H1 (cell line): ENCODE measurements at regions not wholly inside any gene's neighbourhood (a gene's known extent, or its start where the extent isn't known, plus 50 kb on each side); places are given as distances from the start of the nearest gene placed in this dataset.

Experiments used
- CTCF ChIA-PET: fragments of 300-600 bp; sonication (Branson Sonifier 250); formaldehyde crosslinking; loops from one replicate; lab custom pipeline; 2021; ENCODE audit not compliant: partially characterized antibody; lab: Charles Lee
- POLR2A ChIA-PET: fragments of 300-600 bp; sonication (Branson Sonifier 250); formaldehyde crosslinking; loops from one replicate; lab custom pipeline; 2021; ENCODE audit warnings: inconsistent platforms; ENCODE audit not compliant: partially characterized antibody; lab: Charles Lee
- DNase-seq, 2 experiments: peaks; one replicate each; pipeline versions ENCODE4 v3.0.0 to v3.0.0-alpha.2; 2010 to 2022; ENCODE audit warnings: low spot score in 2 of 2, low read depth in 1 of 2, mixed read lengths in 1 of 2
- FAIRE-seq: peaks from 2 replicates; lab custom pipeline; 2011; peaks lifted over from hg19 to GRCh38; lab: Jason Lieb, UNC
- H2AFZ ChIP-seq: 2 replicates; pipeline ENCODE4 v1.8.1; 2012; ENCODE audit warnings: low read length, inconsistent platforms
- H2AK5ac ChIP-seq: 2 replicates; pipeline ENCODE4 v1.6.1; 2013; ENCODE audit warnings: low read depth, low read length
- H2BK120ac ChIP-seq: replicated peaks from 2 replicates; pipeline ENCODE3; 2013; ENCODE audit warnings: low read depth, low read length, inconsistent platforms
- H2BK12ac ChIP-seq: 2 replicates; pipeline ENCODE4 v1.6.1; 2013; ENCODE audit warnings: low read depth, low read length
- H2BK15ac ChIP-seq: 2 replicates; pipeline ENCODE4 v1.6.1; 2013; ENCODE audit warnings: low read length
- H2BK20ac ChIP-seq: 2 replicates; pipeline ENCODE4 v1.6.1; 2013; ENCODE audit warnings: low read length
- H2BK5ac ChIP-seq: 2 replicates; pipeline ENCODE4 v1.6.1; 2013; ENCODE audit warnings: low read depth, low read length
- H3K14ac ChIP-seq: 2 replicates; pipeline ENCODE4 v1.6.1; 2013; ENCODE audit warnings: inconsistent platforms; ENCODE audit not compliant: insufficient read length
- H3K18ac ChIP-seq: 2 replicates; pipeline ENCODE4 v1.6.1; 2013; ENCODE audit warnings: low read length; ENCODE audit errors: extremely low read depth
- H3K23ac ChIP-seq: 2 replicates; pipeline ENCODE4 v1.6.1; 2013; ENCODE audit warnings: inconsistent platforms; ENCODE audit not compliant: insufficient read length
- H3K23me2 ChIP-seq: 2 replicates; pipeline ENCODE4 v1.6.1; 2013; ENCODE audit warnings: low read depth, low read length
- H3K27ac ChIP-seq: 2 replicates; pipeline ENCODE4 v1.6.1; 2011; ENCODE audit warnings: low read depth, low read length, inconsistent platforms
- H3K27me3 ChIP-seq, 4 experiments: replicated peaks in 1 of 4; 1 replicate in 1 of 4; 2 replicates in 3 of 4; pipeline versions ENCODE4 v1.6.1 to v1.8.1; 2011 to 2013; ENCODE audit warnings: low read length in 3 of 4, mild to moderate bottlenecking in 3 of 4, inconsistent platforms in 2 of 4, mixed read lengths in 2 of 4, moderate library complexity in 1 of 4; ENCODE audit not compliant: control insufficient read depth in 3 of 4, insufficient read depth in 3 of 4; ENCODE audit errors: extremely low read depth in 1 of 4
- H3K36me3 ChIP-seq, 4 experiments: 2 replicates each; pipeline versions ENCODE4 v1.6.1 to v1.8.1; 2011 to 2013; ENCODE audit warnings: mild to moderate bottlenecking in 4 of 4, low read length in 3 of 4, moderate library complexity in 2 of 4, control low read depth in 1 of 4, inconsistent platforms in 1 of 4; ENCODE audit not compliant: insufficient read depth in 4 of 4, control insufficient read depth in 2 of 4
- H3K4ac ChIP-seq: replicated peaks from 2 replicates; pipeline ENCODE3; 2013; ENCODE audit warnings: low read length, low read depth, mixed read lengths, inconsistent platforms; ENCODE audit not compliant: insufficient read length
- H3K4me1 ChIP-seq, 4 experiments: replicated peaks in 1 of 4; 1 replicate in 1 of 4; 2 replicates in 3 of 4; pipeline versions ENCODE4 v1.6.1 to v1.8.1; 2011 to 2013; ENCODE audit warnings: low read length in 3 of 4, inconsistent platforms in 2 of 4, mixed read lengths in 1 of 4; ENCODE audit not compliant: insufficient read depth in 4 of 4, control insufficient read depth in 3 of 4
- H3K4me2 ChIP-seq, 2 experiments: 2 replicates each; pipeline versions ENCODE4 v1.6.1 to v1.8.1; 2011 to 2013; ENCODE audit warnings: low read depth in 2 of 2, low read length in 2 of 2, control low read depth in 1 of 2, inconsistent platforms in 1 of 2, mild to moderate bottlenecking in 1 of 2; ENCODE audit not compliant: insufficient read depth in 1 of 2
- H3K4me3 ChIP-seq, 4 experiments: fragments of 200-600, 300-600 bp in 1 of 4; sonication (generic), shearing (Covaris generic), sonication (Bioruptor Twin) in 1 of 4; 2 replicates each; pipeline versions ENCODE4 v1.5.1 to v1.8.1; 2011 to 2016; ENCODE audit warnings: low read length in 4 of 4, low read depth in 3 of 4, control low read depth in 2 of 4, inconsistent platforms in 2 of 4, mild to moderate bottlenecking in 2 of 4, mixed read lengths in 1 of 4, moderate library complexity in 1 of 4; ENCODE audit not compliant: insufficient read depth in 2 of 4; ENCODE audit errors: extremely low read depth in 1 of 4
- H3K56ac ChIP-seq: replicated peaks from 2 replicates; pipeline ENCODE3; 2013; ENCODE audit warnings: low read depth, mild to moderate bottlenecking, mixed read lengths, low read length, inconsistent platforms; ENCODE audit not compliant: insufficient read length
- H3K79me1 ChIP-seq: 2 replicates; pipeline ENCODE4 v1.6.1; 2013; ENCODE audit warnings: low read depth, low read length, control low read depth
- H3K79me2 ChIP-seq, 2 experiments: 2 replicates each; pipeline versions ENCODE4 v1.6.1 to v1.8.1; 2012 to 2013; ENCODE audit warnings: low read length in 2 of 2, mild to moderate bottlenecking in 2 of 2, inconsistent platforms in 1 of 2; ENCODE audit not compliant: insufficient read depth in 2 of 2, control insufficient read depth in 1 of 2
- H3K9ac ChIP-seq, 4 experiments: replicated peaks in 1 of 4; 1 replicate in 1 of 4; 2 replicates in 3 of 4; pipeline versions ENCODE4 v1.6.1 to v1.8.1; 2011 to 2013; ENCODE audit warnings: low read depth in 3 of 4, low read length in 3 of 4, control low read depth in 2 of 4, mild to moderate bottlenecking in 2 of 4, moderate library complexity in 2 of 4, inconsistent platforms in 1 of 4; ENCODE audit errors: extremely low read depth in 1 of 4
- H3K9me3 ChIP-seq, 2 experiments: 2 replicates each; pipeline versions ENCODE4 v1.6.1 to v1.8.1; 2012 to 2013; ENCODE audit warnings: mild to moderate bottlenecking in 2 of 2, moderate library complexity in 2 of 2, control low read depth in 1 of 2, inconsistent platforms in 1 of 2, low read depth in 1 of 2, low read length in 1 of 2, mixed read lengths in 1 of 2; ENCODE audit not compliant: insufficient read depth in 2 of 2
- H4K20me1 ChIP-seq, 2 experiments: replicated peaks in 1 of 2; 2 replicates each; pipeline versions ENCODE3 to v1.8.1; 2011 to 2013; ENCODE audit warnings: inconsistent platforms in 2 of 2, low read length in 2 of 2, mild to moderate bottlenecking in 1 of 2; ENCODE audit not compliant: insufficient read depth in 2 of 2, control insufficient read depth in 1 of 2
- H4K5ac ChIP-seq: 2 replicates; pipeline ENCODE4 v1.6.1; 2013; ENCODE audit warnings: low read length, low read depth, mixed read lengths, inconsistent platforms; ENCODE audit not compliant: insufficient read length
- H4K8ac ChIP-seq: 2 replicates; pipeline ENCODE4 v1.8.0; 2013; ENCODE audit warnings: mild to moderate bottlenecking, moderate library complexity, low read length, inconsistent platforms; ENCODE audit not compliant: insufficient read depth; ENCODE audit errors: extremely low read depth
- H4K91ac ChIP-seq: replicated peaks from 2 replicates; pipeline ENCODE3; 2013; ENCODE audit warnings: low read length, mixed read lengths, inconsistent platforms; ENCODE audit not compliant: insufficient read length
- CEBPB ChIP-seq: IDR thresholded peaks from 2 replicates; pipeline ENCODE4 v1.6.1; 2012; ENCODE audit warnings: low read depth, low read length
- CTBP2 ChIP-seq: IDR thresholded peaks from 2 replicates; pipeline ENCODE4 v1.7.0; 2011; ENCODE audit warnings: borderline replicate concordance, mild to moderate bottlenecking, moderate library complexity, mixed read lengths, low read length; ENCODE audit not compliant: insufficient read depth, insufficient read length
- HDAC2 ChIP-seq, 2 experiments: fragments of 300-600 bp in 1 of 2; sonication (generic) in 1 of 2; IDR thresholded peaks; 2 replicates each; pipeline ENCODE4 v1.6.1; 2011 to 2012; ENCODE audit warnings: low read depth in 2 of 2, low read length in 2 of 2, mild to moderate bottlenecking in 2 of 2, moderate library complexity in 2 of 2, borderline replicate concordance in 1 of 2, inconsistent platforms in 1 of 2
- RBBP5 ChIP-seq: IDR thresholded peaks from 2 replicates; pipeline ENCODE4 v1.7.1; 2012; ENCODE audit warnings: low read depth, mild to moderate bottlenecking, inconsistent platforms, low read length, moderate library complexity, borderline replicate concordance
- TBP ChIP-seq: IDR thresholded peaks from 2 replicates; pipeline ENCODE4 v1.6.1; 2011; ENCODE audit warnings: low read depth, low read length, improper control_type of control experiment
- TEAD4 ChIP-seq: IDR thresholded peaks from 2 replicates; pipeline ENCODE4 v1.6.1; 2012; ENCODE audit warnings: low read depth, low read length, inconsistent platforms, mixed read lengths
- WGBS, 2 experiments: shearing (Covaris generic) in 1 of 2; methylation state at CpG; one replicate each; pipeline versions ENCODE4 v1.1.6 to v1.1.7; 2013 to 2015; ENCODE audit warnings: low lambda C conversion rate in 2 of 2, mixed read lengths in 2 of 2, inconsistent platforms in 1 of 2, low coverage in 1 of 2, missing lambda C conversion rate in 1 of 2; ENCODE audit not compliant: insufficient replicate concordance in 2 of 2, insufficient coverage in 1 of 2, insufficient read length in 1 of 2; ENCODE audit errors: extremely low coverage in 1 of 2, missing lambda C conversion rate in 1 of 2; 5-methylcytosine and 5-hydroxymethylcytosine counted together

DNA sequence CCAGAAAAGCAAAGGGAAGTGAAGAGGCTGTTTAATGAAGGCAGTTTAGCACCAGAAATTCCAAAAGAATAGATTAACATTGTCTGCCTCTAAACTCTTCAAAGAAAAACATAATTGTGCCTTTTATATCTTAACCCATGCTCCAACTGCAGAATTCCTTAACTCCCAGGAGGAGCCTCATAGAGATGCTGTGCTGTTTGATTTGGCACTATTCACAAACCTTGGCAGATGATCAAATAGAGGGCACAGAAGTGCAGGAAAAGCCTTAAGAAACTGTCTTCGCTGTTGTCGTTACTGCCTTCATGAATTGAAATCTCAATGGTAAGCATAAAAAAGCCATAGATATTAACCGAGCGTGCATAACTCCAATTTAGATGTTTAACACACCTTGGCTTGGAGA is 124.1 kb upstream of the MPPED2 start:
- Histone ChIP-seq H4K5ac (no peak overlapping the region), H3K56ac (no peak overlapping the region), H3K79me1 (no peaks in the 10 kb centered on the region), H3K14ac (no peak overlapping the region), H3K27me3 (no peaks in the 10 kb centered on the region), H3K4me3 (no peak overlapping the region), H4K8ac (no peak overlapping the region), H3K27ac (no peak overlapping the region), H3K36me3 (no peaks in the 10 kb centered on the region), H4K20me1 (no peaks in the 10 kb centered on the region), H2BK20ac (no peak overlapping the region), H3K23me2 (no peaks in the 10 kb centered on the region), H2AFZ (no peak overlapping the region), H3K9ac (no peak overlapping the region), H2BK5ac (no peak overlapping the region), H3K9me3 (no peaks in the 10 kb centered on the region), H3K18ac (no peak overlapping the region), H3K4me1 (no peaks in the 10 kb centered on the region), H2AK5ac (no peak overlapping the region), H3K79me2 (no peaks in the 10 kb centered on the region), H2BK120ac (no peak overlapping the region), H2BK12ac (no peak overlapping the region), H3K4me2 (no peak overlapping the region), H4K91ac (no peak overlapping the region), H3K4ac (no peak overlapping the region), H3K23ac (no peak overlapping the region), H2BK15ac (no peak overlapping the region)
- TF ChIP-seq CTBP2 (no peak), TBP (no peak), TEAD4 (no peak), HDAC2 (IDR thresholded peaks at IDR 0.05; ENCODE audit: borderline replicate concordance in 1 of 2, low read depth in 2 of 2, low read length in 2 of 2) (no peak), CEBPB (no peak), RBBP5 (no peak)
- ChIA-PET CTCF (no interaction called here), POLR2A (no interaction called here)
- FAIRE-seq (no peak), DNase-seq (no peak)
- 98% methylated on average over 4 of the region's 4 CpGs; no CpG with 5 or more reads in 1 of the 2 experiments for WGBS, 2 experiments
